ENCODE measurements at regions not wholly inside any gene's neighbourhood (a gene's known extent, or its start where the extent isn't known, plus 50 kb on each side); places are given as distances from the start of the nearest gene placed in this dataset.

GRCh38 chr1:188903241-188903640 is 1574.4 kb downstream of the BRINP3 start:
- no peak overlapping the region for H3K4me3 ChIP-seq (ENCODE audit: low read depth, low read length)
- no peak for TF ChIP-seq CTCF (IDR thresholded peaks at IDR 0.05; ENCODE audit: insufficient read depth, low read length, missing control alignments)
- POLR2A ChIA-PET, result no interaction called here
- CTCF ChIA-PET, result no interaction called here
- DNase-seq (ENCODE audit: low read depth, low spot score), result no peak

- no peak for TF ChIP-seq CTCF (IDR thresholded peaks at IDR 0.05; ENCODE audit: insufficient read depth, low read length, missing control alignments)
- ChIA-PET CTCF (no interaction called here), POLR2A (no interaction called here)
- no peak overlapping the region for H3K4me3 ChIP-seq (ENCODE audit: low read depth, low read length)
- no peak for DNase-seq (ENCODE audit: low read depth, low spot score)
Observed at GRCh38 chr1:188904201-188904600, 1573.5 kb downstream of the BRINP3 start.

- no peak for TF ChIP-seq CTCF (IDR thresholded peaks at IDR 0.05; ENCODE audit: insufficient read depth, low read length, missing control alignments)
- no peak overlapping the region for H3K4me3 ChIP-seq (ENCODE audit: low read depth, low read length)
- no peak for DNase-seq (ENCODE audit: low read depth, low spot score)
- ChIA-PET POLR2A (no interaction called here), CTCF (no interaction called here)
Observed at GRCh38 chr1:188906921-188907641, 1570.6 kb downstream of the BRINP3 start.

GRCh38 chr1:188930382-188930781 is 1547.3 kb downstream of the BRINP3 start:
- TF ChIP-seq CTCF (IDR thresholded peaks at IDR 0.05; ENCODE audit: insufficient read depth, low read length, missing control alignments), result no peak
- POLR2A ChIA-PET, result no interaction called here
- CTCF ChIA-PET, result no interaction called here
- no peak for DNase-seq (ENCODE audit: low read depth, low spot score)
- H3K4me3 ChIP-seq (ENCODE audit: low read depth, low read length), result no peak overlapping the region

- no peak for DNase-seq (ENCODE audit: low read depth, low spot score)
- no peak for TF ChIP-seq CTCF (IDR thresholded peaks at IDR 0.05; ENCODE audit: insufficient read depth, low read length, missing control alignments)
- H3K4me3 ChIP-seq (ENCODE audit: low read depth, low read length), result no peak overlapping the region
- ChIA-PET POLR2A (no interaction called here), CTCF (no interaction called here)
Observed at GRCh38 chr1:188931506-188931905, 1546.2 kb downstream of the BRINP3 start.

GRCh38 chr1:188937965-188938551 is 1539.6 kb downstream of the BRINP3 start:
- TF ChIP-seq CTCF (IDR thresholded peaks at IDR 0.05; ENCODE audit: insufficient read depth, low read length, missing control alignments), result no peak
- POLR2A ChIA-PET, result no interaction called here
- no peak for DNase-seq (ENCODE audit: low read depth, low spot score)
- no peak overlapping the region for H3K4me3 ChIP-seq (ENCODE audit: low read depth, low read length)
- CTCF ChIA-PET, result no interaction called here
